Mucosa of descending colon (tissue), 3 donors: ENCODE measurements at regions not wholly inside any gene's neighbourhood (a gene's known extent, or its start where the extent isn't known, plus 50 kb on each side); places are given as distances from the start of the nearest gene placed in this dataset.

ENCODE experiments used
- ATAC-seq: fragments of 200-7000 bp; cut with Tn5 transposase; one replicate; pipeline ENCODE4 v1.9.1; 2020; ENCODE audit warnings: mild to moderate bottlenecking, moderate library complexity
- DNase-seq, 3 donors: peaks; one replicate each; pipeline ENCODE4 v3.0.0-alpha.2; 2020
- H3K36me3 ChIP-seq: fragments of 200-600 bp; one replicate; pipeline ENCODE4 v1.8.0; 2021; ENCODE audit warnings: low read depth, mild to moderate bottlenecking
- H3K4me1 ChIP-seq: fragments of 200-600 bp; one replicate; pipeline ENCODE4 v1.8.0; 2021; ENCODE audit warnings: low read depth, mild to moderate bottlenecking
- H3K4me3 ChIP-seq: fragments of 200-600 bp; one replicate; pipeline ENCODE4 v1.8.0; 2021; ENCODE audit warnings: mild to moderate bottlenecking
- H3K9me3 ChIP-seq: fragments of 200-600 bp; one replicate; pipeline ENCODE4 v1.8.0; 2021; ENCODE audit warnings: mild to moderate bottlenecking
- CTCF ChIP-seq: fragments of 200-600 bp; IDR thresholded peaks from one replicate; pipeline ENCODE4 v1.8.0; 2022; ENCODE audit warnings: antibody characterized with exemption, mild to moderate bottlenecking
- intact Hi-C, 2 donors: fragments of 100-400 bp; cut with DNase I in 1 of 2; cut with micrococcal nuclease in 1 of 2; formaldehyde crosslinking; loops; one replicate each; pipeline versions ENCODE4 v1.11.0 to v1.11.1; 2022; cut with DNase I, micrococcal nuclease
- donor health status: DM: no; HTN: no; CAD: no; lungs with moderate emphysema.
- donor health status: DM: no; HTN: no; CAD: no.
- donor health status: DM: no; HTN: yes; CAD: no.

- no peaks in the 10 kb centered on the region for H3K4me1 ChIP-seq
- no peak overlapping the region for H3K4me3 ChIP-seq
- peaks cover 3% of the 10 kb centered on the region for H3K9me3 ChIP-seq
- no peak for TF ChIP-seq CTCF
- intact Hi-C loops = no loop called here
- ATAC-seq (no peak), DNase-seq (no peak)
- no peaks in the 10 kb centered on the region for H3K36me3 ChIP-seq
Observed at GRCh38 chr2:111633643-111634042, 250.3 kb downstream of the ANAPC1 start.

- H3K4me3 ChIP-seq = no peak overlapping the region
- H3K9me3 ChIP-seq = peaks cover 3% of the 10 kb centered on the region
- DNase-seq (no peak), ATAC-seq (no peak)
- TF ChIP-seq CTCF = no peak
- no peaks in the 10 kb centered on the region for H3K4me1 ChIP-seq
- H3K36me3 ChIP-seq = no peaks in the 10 kb centered on the region
- intact Hi-C loops = no loop called here
Observed at GRCh38 chr2:111634050-111634794, 249.8 kb downstream of the ANAPC1 start.

- intact Hi-C loops = no loop called here
- Histone ChIP-seq H3K4me1 (no peaks in the 10 kb centered on the region), H3K36me3 (no peaks in the 10 kb centered on the region), H3K9me3 (peaks cover 3% of the 10 kb centered on the region), H3K4me3 (no peak overlapping the region)
- no peak for TF ChIP-seq CTCF
- DNase-seq (no peak), ATAC-seq (no peak)
Observed at GRCh38 chr2:111634995-111635538, 248.9 kb downstream of the ANAPC1 start.

- no peak overlapping the region for H3K4me3 ChIP-seq
- TF ChIP-seq CTCF = no peak
- H3K4me1 ChIP-seq = no peaks in the 10 kb centered on the region
- ATAC-seq = no peak
- H3K9me3 ChIP-seq = no peaks in the 10 kb centered on the region
- intact Hi-C loops = no loop called here
- H3K36me3 ChIP-seq = no peaks in the 10 kb centered on the region
- no peak for DNase-seq
Observed at GRCh38 chr2:111636905-111637304, 247.1 kb downstream of the ANAPC1 start.

- TF ChIP-seq CTCF = no peak
- H3K4me1 ChIP-seq = no peaks in the 10 kb centered on the region
- intact Hi-C loops = no loop called here
- no peak overlapping the region for H3K4me3 ChIP-seq
- ATAC-seq (no peak), DNase-seq (no peak)
- H3K36me3 ChIP-seq = no peaks in the 10 kb centered on the region
- H3K9me3 ChIP-seq = no peaks in the 10 kb centered on the region
Observed at GRCh38 chr2:111638274-111638877, 245.6 kb downstream of the ANAPC1 start.
